IMR-90 (cell line): ENCODE measurements at regions not wholly inside any gene's neighbourhood (a gene's known extent, or its start where the extent isn't known, plus 50 kb on each side); places are given as distances from the start of the nearest gene placed in this dataset.

Experiments used
- ATAC-seq: fragments of 200-7000 bp; cut with Tn5 transposase; 2 replicates; pipeline ENCODE4 v1.9.1; 2020; ENCODE audit warnings: low read depth, mild to moderate bottlenecking, moderate library complexity
- BruUV-seq: library from RNA; stranded (reverse); fragments of 400-500 nt; replicated peaks from 2 replicates; lab custom pipeline; 2021; lab: Mats Ljungman, UMichigan
- CTCF ChIA-PET: fragments of 300-600 bp; formaldehyde crosslinking; extraction: SDS; loops from one replicate; lab custom pipeline; 2021; ENCODE audit warnings: antibody characterized with exemption; lab: Yijun Ruan, JAX
- POLR2A ChIA-PET: fragments of 300-600 bp; sonication (Branson Sonifier 250); formaldehyde crosslinking; loops from one replicate; lab custom pipeline; 2022; ENCODE audit warnings: antibody characterized with exemption; ENCODE audit not compliant: unreplicated experiment; lab: Charles Lee
- DNase-seq: peaks from one replicate; pipeline ENCODE4 v3.0.0; 2013
- H2AFZ ChIP-seq: replicated peaks from 2 replicates; pipeline ENCODE3; 2013; ENCODE audit warnings: low read length, mild to moderate bottlenecking; ENCODE audit not compliant: poor library complexity
- H2AK5ac ChIP-seq: 2 replicates; pipeline ENCODE4 v1.6.1; 2013; ENCODE audit warnings: low read depth, low read length, inconsistent platforms
- H2AK9ac ChIP-seq: replicated peaks from 2 replicates; pipeline ENCODE3; 2013; ENCODE audit warnings: mild to moderate bottlenecking, low read depth, low read length, moderate library complexity; ENCODE audit not compliant: poor library complexity
- H2BK120ac ChIP-seq: 2 replicates; pipeline ENCODE4 v1.6.1; 2013; ENCODE audit warnings: low read depth, low read length, inconsistent platforms
- H2BK15ac ChIP-seq: 3 replicates; pipeline ENCODE4 v1.6.1; 2013; ENCODE audit warnings: low read depth, low read length, inconsistent platforms
- H2BK20ac ChIP-seq: 2 replicates; pipeline ENCODE4 v1.6.1; 2013; ENCODE audit warnings: low read depth, mild to moderate bottlenecking, inconsistent platforms, low read length, moderate library complexity
- H2BK5ac ChIP-seq: 2 replicates; pipeline ENCODE4 v1.6.1; 2013; ENCODE audit warnings: mild to moderate bottlenecking, low read depth, low read length, inconsistent platforms; ENCODE audit not compliant: poor library complexity, severe bottlenecking
- H3K14ac ChIP-seq: replicated peaks from 2 replicates; pipeline ENCODE4 v1.6.1; 2013; ENCODE audit warnings: low read depth, low read length, inconsistent platforms
- H3K18ac ChIP-seq: 2 replicates; pipeline ENCODE4 v1.6.1; 2013; ENCODE audit warnings: low read depth, low read length, control low read depth
- H3K23ac ChIP-seq: 2 replicates; pipeline ENCODE4 v1.6.1; 2013; ENCODE audit warnings: low read depth, low read length, inconsistent platforms
- H3K27ac ChIP-seq: 2 replicates; pipeline ENCODE4 v1.5.1; 2013; ENCODE audit warnings: mild to moderate bottlenecking, control low read depth, low read length; ENCODE audit not compliant: insufficient read depth
- H3K27me3 ChIP-seq: 2 replicates; pipeline ENCODE4 v1.6.1; 2013; ENCODE audit warnings: low read length; ENCODE audit not compliant: control insufficient read depth, insufficient read depth
- H3K36me3 ChIP-seq: 2 replicates; pipeline ENCODE4 v1.6.1; 2013; ENCODE audit warnings: low read length, mixed read lengths; ENCODE audit not compliant: control insufficient read depth, insufficient read depth
- H3K4ac ChIP-seq: 2 replicates; pipeline ENCODE4 v1.6.1; 2013; ENCODE audit warnings: low read depth, low read length, inconsistent platforms
- H3K4me1 ChIP-seq: 2 replicates; pipeline ENCODE4 v1.6.1; 2013; ENCODE audit warnings: low read length, mixed read lengths; ENCODE audit not compliant: control insufficient read depth, insufficient read depth
- H3K4me2 ChIP-seq: 2 replicates; pipeline ENCODE4 v1.6.1; 2013; ENCODE audit warnings: low read depth, mild to moderate bottlenecking, control low read depth, low read length, moderate library complexity
- H3K4me3 ChIP-seq: 2 replicates; pipeline ENCODE4 v1.5.1; 2013; ENCODE audit warnings: low read depth, mild to moderate bottlenecking, control low read depth, low read length, moderate library complexity; ENCODE audit not compliant: insufficient read depth
- H3K56ac ChIP-seq: 2 replicates; pipeline ENCODE4 v1.6.1; 2013; ENCODE audit warnings: low read length, inconsistent platforms; ENCODE audit not compliant: insufficient read depth; ENCODE audit errors: extremely low read depth
- H3K79me1 ChIP-seq, 2 experiments: 2 replicates each; pipeline ENCODE4 v1.6.1; 2013; ENCODE audit warnings: low read length in 2 of 2, inconsistent platforms in 1 of 2, low read depth in 1 of 2
- H3K9ac ChIP-seq: 2 replicates; pipeline ENCODE4 v1.6.1; 2013; ENCODE audit warnings: low read depth, low read length, control low read depth
- H3K9me1 ChIP-seq: 2 replicates; pipeline ENCODE4 v1.6.1; 2013; ENCODE audit warnings: low read length, inconsistent platforms; ENCODE audit not compliant: insufficient read depth
- H3K9me3 ChIP-seq: 2 replicates; pipeline ENCODE4 v1.6.1; 2013; ENCODE audit warnings: low read length; ENCODE audit not compliant: control insufficient read depth, insufficient read depth
- H4K20me1 ChIP-seq: 2 replicates; pipeline ENCODE4 v1.6.1; 2013; ENCODE audit warnings: low read length, inconsistent platforms; ENCODE audit not compliant: insufficient read depth
- H4K5ac ChIP-seq: 2 replicates; pipeline ENCODE4 v1.6.1; 2013; ENCODE audit warnings: mild to moderate bottlenecking, low read depth, low read length, control low read depth
- H4K8ac ChIP-seq, 2 experiments: 2 replicates each; pipeline ENCODE4 v1.6.1; 2013; ENCODE audit warnings: low read depth in 2 of 2, low read length in 2 of 2, control low read depth in 1 of 2, inconsistent platforms in 1 of 2
- H4K91ac ChIP-seq: 2 replicates; pipeline ENCODE4 v1.6.1; 2013; ENCODE audit warnings: low read depth, low read length, inconsistent platforms; ENCODE audit not compliant: insufficient read depth
- BHLHE40 ChIP-seq: fragments of 150-350 bp; IDR thresholded peaks from 2 replicates; pipeline ENCODE4 v1.6.1; 2016; ENCODE audit warnings: mild to moderate bottlenecking, low read depth, low read length
- CEBPB ChIP-seq: IDR thresholded peaks from 2 replicates; pipeline ENCODE4 v1.6.1; 2012; ENCODE audit warnings: low read depth, low read length, improper control_type of control experiment
- CHD1 ChIP-seq: IDR thresholded peaks from 2 replicates; pipeline ENCODE4 v1.6.1; 2012; ENCODE audit warnings: low read depth, low read length, improper control_type of control experiment
- FOS ChIP-seq: fragments of 150-350 bp; IDR thresholded peaks from 2 replicates; pipeline ENCODE4 v1.6.1; 2016; ENCODE audit warnings: low read depth, low read length
- MAFK ChIP-seq: IDR thresholded peaks from 2 replicates; pipeline ENCODE4 v1.6.1; 2012; ENCODE audit warnings: low read depth, low read length, improper control_type of control experiment
- MAZ ChIP-seq: IDR thresholded peaks from 2 replicates; pipeline ENCODE4 v1.6.1; 2012; ENCODE audit warnings: low read depth, mild to moderate bottlenecking, low read length, improper control_type of control experiment, moderate library complexity, borderline replicate concordance
- MXI1 ChIP-seq: IDR thresholded peaks from 2 replicates; pipeline ENCODE4 v1.6.1; 2012; ENCODE audit warnings: low read depth, mild to moderate bottlenecking, low read length, moderate library complexity, borderline replicate concordance
- NFE2L2 ChIP-seq: fragments of 150-350 bp; IDR thresholded peaks from 2 replicates; pipeline ENCODE4 v1.6.1; 2016; ENCODE audit warnings: low read depth, mild to moderate bottlenecking, low read length
- RAD21 ChIP-seq: IDR thresholded peaks from 2 replicates; pipeline ENCODE4 v1.6.1; 2012; ENCODE audit warnings: low read length, improper control_type of control experiment
- RCOR1 ChIP-seq: IDR thresholded peaks from 2 replicates; pipeline ENCODE4 v1.6.1; 2012; ENCODE audit warnings: mild to moderate bottlenecking, low read length, improper control_type of control experiment; ENCODE audit not compliant: insufficient replicate concordance
- RFX5 ChIP-seq: IDR thresholded peaks from 2 replicates; pipeline ENCODE4 v1.8.0; 2012; ENCODE audit warnings: low read depth, mild to moderate bottlenecking, low read length, moderate library complexity
- SMC3 ChIP-seq: fragments of 150-350 bp; IDR thresholded peaks from 2 replicates; pipeline ENCODE4 v1.6.1; 2016; ENCODE audit warnings: low read depth, mild to moderate bottlenecking, antibody characterized with exemption, low read length, moderate library complexity
- USF2 ChIP-seq: fragments of 150-350 bp; IDR thresholded peaks from 2 replicates; pipeline ENCODE4 v1.6.1; 2017; ENCODE audit warnings: mild to moderate bottlenecking, antibody characterized with exemption, low read length, low read depth
- WGBS, 2 experiments: methylation state at CpG; one replicate each; pipeline versions ENCODE4 v1.1.5 to v1.1.7; 2013; ENCODE audit warnings: missing lambda C conversion rate in 2 of 2; ENCODE audit not compliant: insufficient read length in 1 of 2; ENCODE audit errors: extremely low coverage in 2 of 2; 5-methylcytosine and 5-hydroxymethylcytosine counted together
- dilution Hi-C: fragments of 300-500 bp; cut with HindIII; formaldehyde crosslinking; loops from one replicate; pipeline ENCODE4 v1.14.3; 2018; ENCODE audit warnings: low sequenced_read_pairs; ENCODE audit not compliant: unreplicated experiment
- in situ Hi-C: fragments of 300-500 bp; cut with MboI; formaldehyde crosslinking; loops from 3 replicates; pipeline ENCODE4 v1.14.3; 2019; ENCODE audit warnings: low sequenced_read_pairs, inconsistent platforms, mixed read lengths
- intact Hi-C: fragments of 100-400 bp; cut with micrococcal nuclease; formaldehyde crosslinking; loops from 2 replicates; pipeline ENCODE4 v1.10.0; 2022
- TF ChIP-seq, protein P1 (sequence below): conservative IDR thresholded peaks from 2 replicates; pipeline ENCODE4 v1.5.1; 2012; ENCODE audit warnings: mild to moderate bottlenecking, low read depth, low read length, improper control_type of control experiment
- TF ChIP-seq, protein P2 (sequence below): fragments of 150-350 bp; IDR thresholded peaks from 2 replicates; pipeline ENCODE4 v1.6.1; 2016; ENCODE audit warnings: low read depth, mild to moderate bottlenecking, low read length, moderate library complexity, borderline replicate concordance

- no peak overlapping the region for H4K91ac ChIP-seq
- no peak overlapping the region for H3K56ac ChIP-seq
- H2BK20ac ChIP-seq, result no peak overlapping the region
- no peaks in the 10 kb centered on the region for H3K4me1 ChIP-seq
- H4K5ac ChIP-seq, result no peak overlapping the region
- intact Hi-C loops, result no loop called here
- H3K4me2 ChIP-seq, result no peak overlapping the region
- no peak for ATAC-seq
- no TSS peak for BruUV-seq
- no peak overlapping the region for H3K9ac ChIP-seq
- ChIA-PET CTCF (no interaction called here), POLR2A (interaction anchor here (0.6 kb wide), 1 partner anchor 12 kb away, joined by 3 read pairs; no protein-coding TSS in a partner anchor)
- WGBS, 2 experiments, result 73% methylated on average over 5 of the region's 18 CpGs; no CpG with 5 or more reads in 1 of the 2 experiments
- H3K9me1 ChIP-seq, result no peaks in the 10 kb centered on the region
- H3K14ac ChIP-seq, result no peak overlapping the region
- in situ Hi-C loops, result no loop called here
- H2AK9ac ChIP-seq, result no peak overlapping the region
- H3K23ac ChIP-seq, result no peak overlapping the region
- peaks cover 7% of the 10 kb centered on the region for H3K27me3 ChIP-seq
- no peak overlapping the region for H2BK15ac ChIP-seq
- no peak overlapping the region for H2AK5ac ChIP-seq
- H4K8ac ChIP-seq, result no peak overlapping the region
- peaks cover 11% of the 10 kb centered on the region for H3K9me3 ChIP-seq
- H3K4me3 ChIP-seq, result no peak overlapping the region
- dilution Hi-C loops, result no loop called here
- no peak overlapping the region for H2AFZ ChIP-seq
- no peak overlapping the region for H2BK5ac ChIP-seq
- no peak overlapping the region for H2BK120ac ChIP-seq
- no peak overlapping the region for H3K18ac ChIP-seq
- no peak for DNase-seq
- no peak overlapping the region for H3K4ac ChIP-seq
- no peaks in the 10 kb centered on the region for H4K20me1 ChIP-seq
- no peaks in the 10 kb centered on the region for H3K36me3 ChIP-seq
- H3K79me1 ChIP-seq, result no peaks in the 10 kb centered on the region
- H3K27ac ChIP-seq, result no peak overlapping the region
- TF ChIP-seq NFE2L2, result no peak
- TF ChIP-seq MAZ, result no peak
- no peak for TF ChIP-seq RAD21
- no peak for TF ChIP-seq MXI1
- TF ChIP-seq, protein P1, sequence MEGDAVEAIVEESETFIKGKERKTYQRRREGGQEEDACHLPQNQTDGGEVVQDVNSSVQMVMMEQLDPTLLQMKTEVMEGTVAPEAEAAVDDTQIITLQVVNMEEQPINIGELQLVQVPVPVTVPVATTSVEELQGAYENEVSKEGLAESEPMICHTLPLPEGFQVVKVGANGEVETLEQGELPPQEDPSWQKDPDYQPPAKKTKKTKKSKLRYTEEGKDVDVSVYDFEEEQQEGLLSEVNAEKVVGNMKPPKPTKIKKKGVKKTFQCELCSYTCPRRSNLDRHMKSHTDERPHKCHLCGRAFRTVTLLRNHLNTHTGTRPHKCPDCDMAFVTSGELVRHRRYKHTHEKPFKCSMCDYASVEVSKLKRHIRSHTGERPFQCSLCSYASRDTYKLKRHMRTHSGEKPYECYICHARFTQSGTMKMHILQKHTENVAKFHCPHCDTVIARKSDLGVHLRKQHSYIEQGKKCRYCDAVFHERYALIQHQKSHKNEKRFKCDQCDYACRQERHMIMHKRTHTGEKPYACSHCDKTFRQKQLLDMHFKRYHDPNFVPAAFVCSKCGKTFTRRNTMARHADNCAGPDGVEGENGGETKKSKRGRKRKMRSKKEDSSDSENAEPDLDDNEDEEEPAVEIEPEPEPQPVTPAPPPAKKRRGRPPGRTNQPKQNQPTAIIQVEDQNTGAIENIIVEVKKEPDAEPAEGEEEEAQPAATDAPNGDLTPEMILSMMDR, result no peak
- no peak for TF ChIP-seq CEBPB
- no peak for TF ChIP-seq RFX5
- TF ChIP-seq, protein P2, sequence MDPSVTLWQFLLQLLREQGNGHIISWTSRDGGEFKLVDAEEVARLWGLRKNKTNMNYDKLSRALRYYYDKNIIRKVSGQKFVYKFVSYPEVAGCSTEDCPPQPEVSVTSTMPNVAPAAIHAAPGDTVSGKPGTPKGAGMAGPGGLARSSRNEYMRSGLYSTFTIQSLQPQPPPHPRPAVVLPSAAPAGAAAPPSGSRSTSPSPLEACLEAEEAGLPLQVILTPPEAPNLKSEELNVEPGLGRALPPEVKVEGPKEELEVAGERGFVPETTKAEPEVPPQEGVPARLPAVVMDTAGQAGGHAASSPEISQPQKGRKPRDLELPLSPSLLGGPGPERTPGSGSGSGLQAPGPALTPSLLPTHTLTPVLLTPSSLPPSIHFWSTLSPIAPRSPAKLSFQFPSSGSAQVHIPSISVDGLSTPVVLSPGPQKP, result no peak
- no peak for TF ChIP-seq BHLHE40
- TF ChIP-seq MAFK, result no peak
- no peak for TF ChIP-seq SMC3
- no peak for TF ChIP-seq CHD1
- TF ChIP-seq FOS, result no peak
- TF ChIP-seq USF2, result no peak
- TF ChIP-seq RCOR1, result no peak
Measured at GRCh38 chrX:40188573-40189417, 91.0 kb upstream of the BCOR start.
